Neural progenitor cell (in vitro differentiated cells): ENCODE measurements at regions not wholly inside any gene's neighbourhood (a gene's known extent, or its start where the extent isn't known, plus 50 kb on each side); places are given as distances from the start of the nearest gene placed in this dataset.

Experiments used
- DNase-seq: peaks from one replicate; pipeline ENCODE4 v3.0.0-alpha.2; 2016; ENCODE audit warnings: low spot score
- H2AFZ ChIP-seq: fragments of 200-600 bp; sonication (generic); replicated peaks from 2 replicates; pipeline ENCODE4 v1.6.1; 2016; ENCODE audit warnings: antibody characterized with exemption
- H3F3A ChIP-seq: fragments of 200-600 bp; sonication (generic); 2 replicates; pipeline ENCODE4 v1.6.1; 2016; ENCODE audit warnings: antibody characterized with exemption, low read depth
- H3K27ac ChIP-seq: fragments of 200-600 bp; sonication (generic); 2 replicates; pipeline ENCODE4 v1.5.1; 2016; ENCODE audit warnings: mild to moderate bottlenecking
- H3K27me3 ChIP-seq: fragments of 200-600 bp; sonication (generic); 2 replicates; pipeline ENCODE4 v1.6.1; 2016; ENCODE audit warnings: mild to moderate bottlenecking, moderate library complexity
- H3K36me3 ChIP-seq: fragments of 200-600 bp; sonication (generic); 2 replicates; pipeline ENCODE4 v1.5.1; 2016
- H3K4me1 ChIP-seq: fragments of 200-600 bp; sonication (generic); 2 replicates; pipeline ENCODE4 v1.6.1; 2016; ENCODE audit warnings: mixed run types
- H3K4me2 ChIP-seq: fragments of 200-600 bp; sonication (generic); 2 replicates; pipeline ENCODE4 v1.6.1; 2016
- H3K4me3 ChIP-seq: fragments of 200-600 bp; sonication (generic); 2 replicates; pipeline ENCODE4 v1.5.1; 2016
- H3K79me2 ChIP-seq: fragments of 200-600 bp; sonication (generic); 2 replicates; pipeline ENCODE4 v1.6.1; 2016; ENCODE audit warnings: low read depth
- H3K9ac ChIP-seq: fragments of 200-600 bp; sonication (generic); 2 replicates; pipeline ENCODE4 v1.6.1; 2016
- H3K9me3 ChIP-seq: fragments of 200-600 bp; sonication (generic); 2 replicates; pipeline ENCODE4 v1.5.1; 2016; ENCODE audit warnings: low read depth
- H4K20me1 ChIP-seq: fragments of 200-600 bp; sonication (generic); 2 replicates; pipeline ENCODE4 v1.6.1; 2016; ENCODE audit warnings: low read depth
- H3K27ac Mint-ChIP-seq: 3 replicates; pipeline ENCODE4 v1.8.0; 2021; ENCODE audit warnings: mixed read lengths
- H3K27me3 Mint-ChIP-seq: 2 replicates; pipeline ENCODE4 v1.8.0; 2022; ENCODE audit warnings: low read depth, mild to moderate bottlenecking, inconsistent platforms, moderate library complexity, mixed read lengths; ENCODE audit not compliant: insufficient read depth
- H3K36me3 Mint-ChIP-seq: 3 replicates; pipeline ENCODE4 v1.8.0; 2021; ENCODE audit warnings: mixed read lengths
- H3K4me1 Mint-ChIP-seq: 3 replicates; pipeline ENCODE4 v1.8.0; 2021; ENCODE audit warnings: mixed read lengths
- H3K4me3 Mint-ChIP-seq: 3 replicates; pipeline ENCODE4 v1.8.0; 2021; ENCODE audit warnings: mild to moderate bottlenecking, moderate library complexity, mixed read lengths
- H3K9me3 Mint-ChIP-seq: 3 replicates; pipeline ENCODE4 v1.8.0; 2020; ENCODE audit warnings: mixed read lengths
- CTCF ChIP-seq: fragments of 200-600 bp; sonication (generic); IDR thresholded peaks from 2 replicates; pipeline ENCODE4 v1.5.1; 2017; ENCODE audit warnings: antibody characterized with exemption, mild to moderate bottlenecking
- EZH2 ChIP-seq: fragments of 200-600 bp; sonication (generic); IDR thresholded peaks from 2 replicates; pipeline ENCODE4 v1.6.1; 2017; ENCODE audit warnings: antibody characterized with exemption, mild to moderate bottlenecking, moderate library complexity
- EZH2phosphoT487 ChIP-seq: fragments of 200-600 bp; sonication (generic); IDR thresholded peaks from 2 replicates; pipeline ENCODE4 v1.6.1; 2017; ENCODE audit warnings: antibody characterized with exemption

- no peaks in the 10 kb centered on the region for H3K9me3 ChIP-seq
- H2AFZ ChIP-seq = no peak overlapping the region
- H3K27me3 ChIP-seq = no peaks in the 10 kb centered on the region
- no peaks in the 10 kb centered on the region for H3F3A ChIP-seq
- Mint-ChIP-seq H3K9me3 (no peaks in the 10 kb centered on the region), H3K27me3 (no peaks in the 10 kb centered on the region), H3K4me3 (no peak overlapping the region), H3K4me1 (no peaks in the 10 kb centered on the region), H3K27ac (no peak overlapping the region), H3K36me3 (no peaks in the 10 kb centered on the region)
- no peaks in the 10 kb centered on the region for H4K20me1 ChIP-seq
- no peak overlapping the region for H3K4me3 ChIP-seq
- TF ChIP-seq EZH2 = no peak
- no peak for TF ChIP-seq EZH2phosphoT487
- TF ChIP-seq CTCF = no peak
- H3K36me3 ChIP-seq = no peaks in the 10 kb centered on the region
- H3K4me1 ChIP-seq = peaks cover 7% of the 10 kb centered on the region
- no peaks in the 10 kb centered on the region for H3K79me2 ChIP-seq
- no peak overlapping the region for H3K9ac ChIP-seq
- H3K4me2 ChIP-seq = no peak overlapping the region
- no peak overlapping the region for H3K27ac ChIP-seq
- no peak for DNase-seq
These were observed 787.3 kb upstream of the KLHL1 start for GRCh38 chr13:70895599-70895998.

DNA sequence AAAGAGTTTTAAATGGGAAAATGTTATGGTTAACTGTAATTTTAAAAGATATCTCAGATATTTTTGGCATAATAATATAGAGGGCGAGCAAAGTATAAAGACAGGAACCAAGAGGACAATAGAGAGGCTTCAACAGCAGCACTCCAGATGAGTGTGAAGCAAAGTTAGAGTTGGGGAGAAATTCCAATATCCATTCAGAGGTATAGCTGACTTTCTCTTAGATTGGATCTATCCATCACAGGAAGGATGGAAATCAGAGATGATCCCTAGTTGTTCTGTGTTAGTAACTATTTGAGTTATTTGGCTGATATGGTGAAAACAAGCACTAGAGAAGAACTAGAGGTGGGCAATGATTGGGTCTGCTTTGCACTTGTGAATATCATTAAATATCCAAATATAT, 786.0 kb upstream of the KLHL1 start:
- Histone ChIP-seq H3K4me2 (no peak overlapping the region), H3K36me3 (no peaks in the 10 kb centered on the region), H3K79me2 (no peaks in the 10 kb centered on the region), H3K4me1 (peaks cover 7% of the 10 kb centered on the region), H3F3A (no peaks in the 10 kb centered on the region), H3K27me3 (no peaks in the 10 kb centered on the region), H3K9me3 (no peaks in the 10 kb centered on the region), H3K27ac (no peak overlapping the region), H3K9ac (no peak overlapping the region), H3K4me3 (no peak overlapping the region), H2AFZ (no peak overlapping the region), H4K20me1 (no peaks in the 10 kb centered on the region)
- H3K27ac Mint-ChIP-seq = no peak overlapping the region
- no peak overlapping the region for H3K4me3 Mint-ChIP-seq
- H3K4me1 Mint-ChIP-seq = no peaks in the 10 kb centered on the region
- H3K27me3 Mint-ChIP-seq = no peaks in the 10 kb centered on the region
- DNase-seq = no peak
- H3K36me3 Mint-ChIP-seq = no peaks in the 10 kb centered on the region
- TF ChIP-seq EZH2 = no peak
- no peaks in the 10 kb centered on the region for H3K9me3 Mint-ChIP-seq

DNA sequence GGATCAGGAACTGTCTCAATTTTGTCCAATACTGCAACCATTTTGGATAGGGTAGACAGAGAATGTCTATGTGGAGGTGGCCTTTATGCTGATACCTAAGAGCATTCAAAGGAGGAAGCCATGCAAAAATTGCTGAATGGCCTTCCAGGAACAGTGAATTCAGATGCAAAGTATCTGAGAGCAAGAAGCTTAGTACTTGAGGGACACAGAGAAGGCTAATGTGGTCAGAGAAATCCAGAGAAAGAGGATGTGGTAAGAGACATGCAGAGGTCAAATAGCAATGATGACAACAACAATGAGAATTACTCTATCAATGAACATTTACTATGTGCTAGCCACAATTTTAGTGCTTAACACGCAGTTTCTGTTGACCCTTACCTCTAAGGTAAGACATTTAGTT, 785.6 kb upstream of the KLHL1 start:
- peak overlapping the region; percentile 32 for H2AFZ ChIP-seq
- peaks cover 7% of the 10 kb centered on the region for H3K4me1 ChIP-seq
- H3F3A ChIP-seq = no peaks in the 10 kb centered on the region
- H3K4me1 Mint-ChIP-seq = no peaks in the 10 kb centered on the region
- no peaks in the 10 kb centered on the region for H3K9me3 ChIP-seq
- no peaks in the 10 kb centered on the region for H4K20me1 ChIP-seq
- no peak overlapping the region for H3K4me3 Mint-ChIP-seq
- no peak overlapping the region for H3K27ac Mint-ChIP-seq
- peak; percentile 27 for DNase-seq
- no peak overlapping the region for H3K9ac ChIP-seq
- H3K79me2 ChIP-seq = no peaks in the 10 kb centered on the region
- H3K4me2 ChIP-seq = peak overlapping the region; percentile 24
- H3K9me3 Mint-ChIP-seq = no peaks in the 10 kb centered on the region
- H3K4me3 ChIP-seq = no peak overlapping the region
- no peaks in the 10 kb centered on the region for H3K36me3 ChIP-seq
- no peaks in the 10 kb centered on the region for H3K36me3 Mint-ChIP-seq
- no peaks in the 10 kb centered on the region for H3K27me3 Mint-ChIP-seq
- TF ChIP-seq EZH2 = no peak
- no peak for TF ChIP-seq CTCF
- no peak for TF ChIP-seq EZH2phosphoT487
- H3K27ac ChIP-seq = no peak overlapping the region
- H3K27me3 ChIP-seq = no peaks in the 10 kb centered on the region

GRCh38 chr13:70890289-70890688, 782.0 kb upstream of the KLHL1 start:
- no peak for DNase-seq
- H3K36me3 Mint-ChIP-seq = no peaks in the 10 kb centered on the region
- Histone ChIP-seq H3K79me2 (no peaks in the 10 kb centered on the region), H3K27me3 (no peaks in the 10 kb centered on the region), H3K9ac (no peak overlapping the region), H2AFZ (no peak overlapping the region), H3K36me3 (no peaks in the 10 kb centered on the region), H3K4me3 (no peak overlapping the region), H3K4me2 (no peak overlapping the region), H3K9me3 (no peaks in the 10 kb centered on the region), H4K20me1 (no peaks in the 10 kb centered on the region), H3K4me1 (peaks cover 7% of the 10 kb centered on the region), H3K27ac (no peak overlapping the region), H3F3A (no peaks in the 10 kb centered on the region)
- H3K4me3 Mint-ChIP-seq = no peak overlapping the region
- H3K27ac Mint-ChIP-seq = no peak overlapping the region
- H3K9me3 Mint-ChIP-seq = peaks cover 3% of the 10 kb centered on the region
- no peaks in the 10 kb centered on the region for H3K4me1 Mint-ChIP-seq
- H3K27me3 Mint-ChIP-seq = no peaks in the 10 kb centered on the region
- no peak for TF ChIP-seq CTCF
- TF ChIP-seq EZH2phosphoT487 = no peak
- no peak for TF ChIP-seq EZH2
